Keratinocyte (primary cell): ENCODE measurements at regions not wholly inside any gene's neighbourhood (a gene's known extent, or its start where the extent isn't known, plus 50 kb on each side); places are given as distances from the start of the nearest gene placed in this dataset.

Experiments
- DNase-seq: peaks from one replicate; pipeline ENCODE4 v3.0.0-alpha.2; 2011; ENCODE audit warnings: low read depth, missing footprints, low spot score
- FAIRE-seq: peaks from 2 replicates; lab custom pipeline; 2011; peaks lifted over from hg19 to GRCh38; lab: Jason Lieb, UNC
- H2AFZ ChIP-seq: 2 replicates; pipeline ENCODE4 v1.6.0; 2012; ENCODE audit warnings: low read length, control low read depth, inconsistent platforms; ENCODE audit not compliant: control insufficient read depth
- H3K27ac ChIP-seq: 2 replicates; pipeline ENCODE4 v1.5.1; 2011; ENCODE audit warnings: low read length; ENCODE audit not compliant: control insufficient read depth, insufficient read depth
- H3K27me3 ChIP-seq: 3 replicates; pipeline ENCODE4 v1.6.0; 2011; ENCODE audit warnings: low read length; ENCODE audit not compliant: control insufficient read depth, insufficient read depth; ENCODE audit errors: extremely low read depth
- H3K36me3 ChIP-seq, 2 experiments: 2 replicates in 1 of 2; 3 replicates in 1 of 2; pipeline ENCODE4 v1.5.1; 2011; ENCODE audit warnings: low read length in 2 of 2, mild to moderate bottlenecking in 1 of 2; ENCODE audit not compliant: control insufficient read depth in 2 of 2, insufficient read depth in 2 of 2; ENCODE audit errors: extremely low read depth in 1 of 2
- H3K4me1 ChIP-seq: 3 replicates; pipeline ENCODE4 v1.5.1; 2011; ENCODE audit warnings: low read length; ENCODE audit not compliant: control insufficient read depth, insufficient read depth; ENCODE audit errors: extremely low read depth
- H3K4me2 ChIP-seq: 3 replicates; pipeline ENCODE4 v1.6.0; 2011; ENCODE audit warnings: low read depth, low read length; ENCODE audit not compliant: control insufficient read depth, insufficient read depth; ENCODE audit errors: extremely low read depth
- H3K4me3 ChIP-seq, 3 experiments: fragments of 200-600 bp in 1 of 3; sonication (generic) in 1 of 3; 2 replicates in 2 of 3; 3 replicates in 1 of 3; pipeline ENCODE4 v1.5.1; 2011 to 2016; ENCODE audit warnings: low read length in 3 of 3, mild to moderate bottlenecking in 3 of 3, control low read depth in 2 of 3, inconsistent platforms in 1 of 3, low read depth in 1 of 3, mixed read lengths in 1 of 3, mixed run types in 1 of 3, moderate library complexity in 1 of 3; ENCODE audit not compliant: control insufficient read depth in 2 of 3, insufficient read depth in 2 of 3; ENCODE audit errors: extremely low read depth in 1 of 3
- H3K79me2 ChIP-seq: 2 replicates; pipeline ENCODE4 v1.6.0; 2012; ENCODE audit warnings: low read length; ENCODE audit not compliant: control insufficient read depth, insufficient read depth
- H3K9ac ChIP-seq: 3 replicates; pipeline ENCODE4 v1.6.0; 2011; ENCODE audit warnings: low read length; ENCODE audit not compliant: control insufficient read depth, insufficient read depth; ENCODE audit errors: extremely low read depth
- H3K9me1 ChIP-seq: 3 replicates; pipeline ENCODE4 v1.6.0; 2011; ENCODE audit warnings: low read length; ENCODE audit not compliant: control insufficient read depth, insufficient read depth; ENCODE audit errors: extremely low read depth
- H3K9me3 ChIP-seq: 2 replicates; pipeline ENCODE4 v1.5.1; 2012; ENCODE audit warnings: low read depth, low read length; ENCODE audit not compliant: control insufficient read depth
- H4K20me1 ChIP-seq: 3 replicates; pipeline ENCODE4 v1.6.0; 2011; ENCODE audit warnings: low read length; ENCODE audit not compliant: control insufficient read depth, insufficient read depth; ENCODE audit errors: extremely low read depth
- EZH2 ChIP-seq: IDR thresholded peaks from one replicate; pipeline ENCODE4 v1.6.1; 2012; ENCODE audit warnings: inconsistent platforms, mild to moderate bottlenecking, low read length, moderate library complexity
- dilution Hi-C: fragments of 300-500 bp; cut with MboI; formaldehyde crosslinking; loops from one replicate; pipeline ENCODE4 v1.7.0; 2020; ENCODE audit warnings: low sequenced_read_pairs; ENCODE audit not compliant: extremely low pct_ligation_motif_present
- TF ChIP-seq, protein P1 (sequence below), 3 experiments: IDR thresholded peaks in 1 of 3; conservative IDR thresholded peaks in 1 of 3; optimal IDR thresholded peaks in 1 of 3; 2 replicates in 2 of 3; 3 replicates in 1 of 3; pipeline versions ENCODE3 to v1.5.1; 2011; ENCODE audit warnings: low read length in 3 of 3, mild to moderate bottlenecking in 3 of 3, moderate library complexity in 2 of 3, control low read depth in 1 of 3, inconsistent platforms in 1 of 3; ENCODE audit not compliant: insufficient read depth in 2 of 3; ENCODE audit errors: extremely low read depth in 1 of 3

DNA sequence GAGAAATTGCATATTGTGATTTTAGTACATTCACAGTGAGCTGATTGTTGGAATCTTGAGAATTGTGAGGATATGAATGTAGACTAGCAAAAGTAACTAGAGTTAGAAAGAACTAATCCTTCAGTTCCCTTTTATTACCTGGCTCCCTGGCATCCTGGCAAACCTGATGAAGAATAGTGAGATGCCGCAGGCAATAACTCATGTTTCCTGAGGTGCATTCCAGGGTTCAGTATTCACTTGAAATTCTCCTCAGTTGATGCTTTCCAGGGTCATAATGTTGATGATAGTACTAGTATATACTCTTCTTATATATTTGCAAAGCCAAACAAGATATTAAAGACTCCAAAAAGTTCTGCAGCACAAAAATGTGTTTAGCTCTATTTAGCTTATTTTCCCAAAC, 432.1 kb upstream of the CELF4 start:
- no peak overlapping the region for H3K27ac ChIP-seq
- H3K9ac ChIP-seq: no peak overlapping the region
- no peaks in the 10 kb centered on the region for H3K79me2 ChIP-seq
- peaks cover 6% of the 10 kb centered on the region for H3K4me1 ChIP-seq
- H3K9me3 ChIP-seq: no peaks in the 10 kb centered on the region
- H3K36me3 ChIP-seq: no peaks in the 10 kb centered on the region
- no peaks in the 10 kb centered on the region for H3K27me3 ChIP-seq
- dilution Hi-C loops: no loop called here
- no peak for TF ChIP-seq EZH2
- TF ChIP-seq, protein P1, sequence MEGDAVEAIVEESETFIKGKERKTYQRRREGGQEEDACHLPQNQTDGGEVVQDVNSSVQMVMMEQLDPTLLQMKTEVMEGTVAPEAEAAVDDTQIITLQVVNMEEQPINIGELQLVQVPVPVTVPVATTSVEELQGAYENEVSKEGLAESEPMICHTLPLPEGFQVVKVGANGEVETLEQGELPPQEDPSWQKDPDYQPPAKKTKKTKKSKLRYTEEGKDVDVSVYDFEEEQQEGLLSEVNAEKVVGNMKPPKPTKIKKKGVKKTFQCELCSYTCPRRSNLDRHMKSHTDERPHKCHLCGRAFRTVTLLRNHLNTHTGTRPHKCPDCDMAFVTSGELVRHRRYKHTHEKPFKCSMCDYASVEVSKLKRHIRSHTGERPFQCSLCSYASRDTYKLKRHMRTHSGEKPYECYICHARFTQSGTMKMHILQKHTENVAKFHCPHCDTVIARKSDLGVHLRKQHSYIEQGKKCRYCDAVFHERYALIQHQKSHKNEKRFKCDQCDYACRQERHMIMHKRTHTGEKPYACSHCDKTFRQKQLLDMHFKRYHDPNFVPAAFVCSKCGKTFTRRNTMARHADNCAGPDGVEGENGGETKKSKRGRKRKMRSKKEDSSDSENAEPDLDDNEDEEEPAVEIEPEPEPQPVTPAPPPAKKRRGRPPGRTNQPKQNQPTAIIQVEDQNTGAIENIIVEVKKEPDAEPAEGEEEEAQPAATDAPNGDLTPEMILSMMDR (optimal IDR thresholded peaks at IDR 0.05 in 1 of 3, IDR thresholded peaks at IDR 0.05 in 1 of 3, conservative IDR thresholded peaks at IDR 0.05 in 1 of 3; ENCODE audit: extremely low read depth in 1 of 3, insufficient read depth in 2 of 3, low read length in 3 of 3): no peak
- no peaks in the 10 kb centered on the region for H3K9me1 ChIP-seq
- H3K4me3 ChIP-seq: no peak overlapping the region
- H2AFZ ChIP-seq: no peak overlapping the region
- H4K20me1 ChIP-seq: no peaks in the 10 kb centered on the region
- FAIRE-seq (no peak), DNase-seq (no peak)
- H3K4me2 ChIP-seq: no peak overlapping the region

DNA sequence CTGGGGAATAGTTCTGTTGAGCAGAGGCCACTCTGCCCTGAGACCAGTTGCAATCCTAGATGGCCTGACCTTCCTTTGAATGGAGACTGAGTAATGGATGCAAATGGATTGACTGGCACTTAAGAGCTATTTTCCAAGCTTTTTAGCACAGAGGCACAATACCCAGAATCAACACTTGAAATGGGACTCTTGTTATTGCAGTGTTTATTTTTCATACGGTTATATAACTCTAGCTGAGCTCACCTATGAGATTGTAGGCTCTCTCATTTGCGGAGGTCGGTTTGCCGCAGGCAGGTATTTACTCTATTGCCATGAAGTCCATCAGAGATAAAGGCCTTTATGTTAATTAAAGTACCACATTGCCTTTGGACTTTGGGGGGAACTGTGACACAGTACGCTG, 422.3 kb upstream of the CELF4 start:
- no peaks in the 10 kb centered on the region for H4K20me1 ChIP-seq
- H3K4me3 ChIP-seq: no peak overlapping the region
- FAIRE-seq (no peak), DNase-seq (no peak)
- H3K27ac ChIP-seq: no peak overlapping the region
- H3K9me1 ChIP-seq: no peaks in the 10 kb centered on the region
- dilution Hi-C loops: no loop called here
- H3K9me3 ChIP-seq: no peaks in the 10 kb centered on the region
- no peaks in the 10 kb centered on the region for H3K4me1 ChIP-seq
- H3K36me3 ChIP-seq: no peaks in the 10 kb centered on the region
- no peaks in the 10 kb centered on the region for H3K79me2 ChIP-seq
- no peak overlapping the region for H3K4me2 ChIP-seq
- TF ChIP-seq, protein P1 (optimal IDR thresholded peaks at IDR 0.05 in 1 of 3, IDR thresholded peaks at IDR 0.05 in 1 of 3, conservative IDR thresholded peaks at IDR 0.05 in 1 of 3; ENCODE audit: extremely low read depth in 1 of 3, insufficient read depth in 2 of 3, low read length in 3 of 3): no peak
- TF ChIP-seq EZH2: no peak
- peaks cover 5% of the 10 kb centered on the region for H3K27me3 ChIP-seq
- no peak overlapping the region for H2AFZ ChIP-seq
- H3K9ac ChIP-seq: no peak overlapping the region
